ENCODE measurements at regions not wholly inside any gene's neighbourhood (a gene's known extent, or its start where the extent isn't known, plus 50 kb on each side); places are given as distances from the start of the nearest gene placed in this dataset.

GRCh38 chr17:53391197-53391596 lies 431.5 kb upstream of the KIF2B start:
- WGBS (ENCODE audit: missing lambda C conversion rate), result 5% methylated on average over 6 of the region's 6 CpGs
- Histone ChIP-seq H3K27ac (no peak overlapping the region), H3K4me3 (no peak overlapping the region), H3K9me3 (no peaks in the 10 kb centered on the region), H3K4me1 (no peaks in the 10 kb centered on the region), H3K4me2 (no peak overlapping the region)
- ATAC-seq (no peak), FAIRE-seq (no peak), DNase-seq (ENCODE audit: low read depth in 1 of 2, low spot score in 1 of 2) (no peak)
- TF ChIP-seq BHLHE40 (IDR thresholded peaks at IDR 0.05; ENCODE audit: low read depth, low read length) (no peak), CHD4 (IDR thresholded peaks at IDR 0.05; ENCODE audit: borderline replicate concordance) (no peak), CEBPB (IDR thresholded peaks at IDR 0.05) (no peak), HEYL (CRISPR knock-in tag; IDR thresholded peaks at IDR 0.05) (no peak), RNF2 (IDR thresholded peaks at IDR 0.05; ENCODE audit: borderline replicate concordance, low read depth) (no peak), FOSB (CRISPR knock-in tag; IDR thresholded peaks at IDR 0.05) (no peak), CTCF (IDR thresholded peaks at IDR 0.05) (no peak), HOXA7 (CRISPR knock-in tag; IDR thresholded peaks at IDR 0.05) (no peak), REST (IDR thresholded peaks at IDR 0.05) (no peak), ATOH8 (CRISPR knock-in tag; IDR thresholded peaks at IDR 0.05; ENCODE audit: low read depth) (no peak), RCOR1 (IDR thresholded peaks at IDR 0.05; ENCODE audit: low read depth, low read length) (no peak), ZC3H11A (IDR thresholded peaks at IDR 0.05) (no peak), POLR2A (IDR thresholded peaks at IDR 0.05; ENCODE audit: low read length) (no peak), PHF8 (IDR thresholded peaks at IDR 0.05; ENCODE audit: borderline replicate concordance, low read depth) (no peak), KDM1A (IDR thresholded peaks at IDR 0.05; ENCODE audit: low read depth) (no peak)
- CTCF ChIA-PET, result no interaction called here
- POLR2A ChIA-PET, result no interaction called here

- FAIRE-seq (no peak), DNase-seq (ENCODE audit: low read depth in 1 of 2, low spot score in 1 of 2) (no peak), ATAC-seq (no peak)
- Histone ChIP-seq H3K27ac (no peak overlapping the region), H3K4me2 (no peak overlapping the region), H3K4me3 (no peak overlapping the region), H3K9me3 (no peaks in the 10 kb centered on the region), H3K4me1 (no peaks in the 10 kb centered on the region)
- CTCF ChIA-PET, result no interaction called here
- WGBS (ENCODE audit: missing lambda C conversion rate), result 3% methylated on average over 2 of the region's 2 CpGs
- no peak for TF ChIP-seq ESRRA (IDR thresholded peaks at IDR 0.05; ENCODE audit: borderline replicate concordance, low read length)
- no peak for TF ChIP-seq BCL3 (IDR thresholded peaks at IDR 0.05)
- POLR2A ChIA-PET, result no interaction called here
Measured at GRCh38 chr17:53390575-53390974, 432.2 kb upstream of the KIF2B start.

- TF ChIP-seq CHD4 (IDR thresholded peaks at IDR 0.05; ENCODE audit: borderline replicate concordance) (no peak), EHF (CRISPR knock-in tag; IDR thresholded peaks at IDR 0.05) (no peak), RFX5 (IDR thresholded peaks at IDR 0.05) (no peak), CEBPB (IDR thresholded peaks at IDR 0.05) (no peak), NPAS2 (CRISPR knock-in tag; IDR thresholded peaks at IDR 0.05; ENCODE audit: borderline replicate concordance) (no peak), HDAC2 (IDR thresholded peaks at IDR 0.05) (no peak), RNF2 (IDR thresholded peaks at IDR 0.05; ENCODE audit: borderline replicate concordance, low read depth) (no peak), HOXB5 (CRISPR knock-in tag; IDR thresholded peaks at IDR 0.05) (no peak), SMC3 (IDR thresholded peaks at IDR 0.05) (no peak), BCL3 (IDR thresholded peaks at IDR 0.05) (no peak), ZC3H11A (IDR thresholded peaks at IDR 0.05) (no peak), CBX8 (IDR thresholded peaks at IDR 0.05) (no peak), GATA3 (IDR thresholded peaks at IDR 0.05; ENCODE audit: borderline replicate concordance) (no peak)
- H3K4me1 ChIP-seq, result no peaks in the 10 kb centered on the region
- 0 out of 3 replicates have a peak, but pooled peaks cover 2% of the 10 kb centered on the region for H3K9me3 ChIP-seq
- DNase-seq (ENCODE audit: low read depth in 1 of 2, low spot score in 1 of 2) (no peak), FAIRE-seq (no peak), ATAC-seq (no peak)
- CTCF ChIA-PET, result no interaction called here
- 0% methylated on average over 3 of the region's 3 CpGs for WGBS (ENCODE audit: missing lambda C conversion rate)
- no peak overlapping the region for H3K27ac ChIP-seq
- no peak overlapping the region for H3K4me2 ChIP-seq
- POLR2A ChIA-PET, result no interaction called here
- H3K4me3 ChIP-seq, result no peak overlapping the region
Measured at GRCh38 chr17:53387745-53388144, 435.0 kb upstream of the KIF2B start.

Measured in A549 (cell line).